ENCODE measurements at regions not wholly inside any gene's neighbourhood (a gene's known extent, or its start where the extent isn't known, plus 50 kb on each side); places are given as distances from the start of the nearest gene placed in this dataset.

DNA sequence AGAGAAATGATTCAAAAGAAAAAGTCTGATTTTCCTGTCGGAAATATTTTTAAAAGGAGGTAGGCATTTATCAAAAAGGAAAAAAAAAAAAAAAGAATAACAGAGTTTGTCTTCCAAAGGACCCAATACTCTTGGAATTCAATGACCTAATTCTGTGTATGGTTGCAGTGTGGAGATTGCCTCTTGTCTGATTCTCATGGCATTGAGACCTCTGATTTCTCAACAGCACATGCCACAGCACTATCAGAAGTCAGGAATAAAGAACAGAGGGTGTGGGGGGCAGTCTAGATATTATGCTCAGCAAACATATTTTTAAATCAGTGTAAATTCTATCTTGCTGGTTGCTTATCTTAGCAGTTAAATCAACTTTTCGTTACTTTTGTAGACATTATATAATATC lies 81.3 kb upstream of the SOX9 start:
- no peak for DNase-seq (ENCODE audit: unreplicated experiment)
- TF ChIP-seq, protein P1, sequence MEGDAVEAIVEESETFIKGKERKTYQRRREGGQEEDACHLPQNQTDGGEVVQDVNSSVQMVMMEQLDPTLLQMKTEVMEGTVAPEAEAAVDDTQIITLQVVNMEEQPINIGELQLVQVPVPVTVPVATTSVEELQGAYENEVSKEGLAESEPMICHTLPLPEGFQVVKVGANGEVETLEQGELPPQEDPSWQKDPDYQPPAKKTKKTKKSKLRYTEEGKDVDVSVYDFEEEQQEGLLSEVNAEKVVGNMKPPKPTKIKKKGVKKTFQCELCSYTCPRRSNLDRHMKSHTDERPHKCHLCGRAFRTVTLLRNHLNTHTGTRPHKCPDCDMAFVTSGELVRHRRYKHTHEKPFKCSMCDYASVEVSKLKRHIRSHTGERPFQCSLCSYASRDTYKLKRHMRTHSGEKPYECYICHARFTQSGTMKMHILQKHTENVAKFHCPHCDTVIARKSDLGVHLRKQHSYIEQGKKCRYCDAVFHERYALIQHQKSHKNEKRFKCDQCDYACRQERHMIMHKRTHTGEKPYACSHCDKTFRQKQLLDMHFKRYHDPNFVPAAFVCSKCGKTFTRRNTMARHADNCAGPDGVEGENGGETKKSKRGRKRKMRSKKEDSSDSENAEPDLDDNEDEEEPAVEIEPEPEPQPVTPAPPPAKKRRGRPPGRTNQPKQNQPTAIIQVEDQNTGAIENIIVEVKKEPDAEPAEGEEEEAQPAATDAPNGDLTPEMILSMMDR (IDR thresholded peaks at IDR 0.05; ENCODE audit: unreplicated experiment) = no peak
- ChIA-PET POLR2A (no interaction called here), CTCF (no interaction called here)
- H3K36me3 Mint-ChIP-seq (ENCODE audit: insufficient read depth, unreplicated experiment) = no peaks in the 10 kb centered on the region
- no peak overlapping the region for H3K4me3 Mint-ChIP-seq (ENCODE audit: unreplicated experiment)
- no TSS peak for BruUV-seq (replicated peaks)
- intact Hi-C loops (cut with micrococcal nuclease) = no loop called here
- no peaks in the 10 kb centered on the region for H3K9me3 Mint-ChIP-seq (ENCODE audit: unreplicated experiment)
- no peaks in the 10 kb centered on the region for H3K4me1 Mint-ChIP-seq (ENCODE audit: insufficient read depth, unreplicated experiment)
- peaks cover 7% of the 10 kb centered on the region for H3K27me3 Mint-ChIP-seq (ENCODE audit: insufficient read depth, unreplicated experiment)
- no peak overlapping the region for H3K27ac Mint-ChIP-seq (ENCODE audit: low read depth, unreplicated experiment)

DNA sequence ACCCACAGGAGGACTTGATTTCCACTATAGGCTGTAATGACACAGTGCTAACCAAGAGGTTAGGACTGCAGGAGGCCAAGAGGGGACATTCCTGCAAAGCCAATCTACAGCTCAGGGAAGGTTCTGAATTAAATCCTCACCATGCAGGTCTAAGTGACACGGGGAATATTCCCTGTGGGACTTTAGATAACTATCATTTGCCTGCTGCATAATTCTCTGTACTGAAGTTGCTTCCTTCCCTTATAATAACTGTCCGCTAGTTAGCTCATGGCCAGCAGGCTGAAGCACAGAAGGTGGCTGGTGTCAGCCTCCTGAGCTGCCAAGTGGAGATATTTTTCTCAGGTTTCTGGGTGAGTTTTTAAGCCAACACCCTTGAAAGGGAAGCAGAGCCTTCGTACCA lies 74.6 kb upstream of the SOX9 start:
- peaks cover 6% of the 10 kb centered on the region for H3K4me1 Mint-ChIP-seq (ENCODE audit: insufficient read depth, unreplicated experiment)
- no peak overlapping the region for H3K4me3 Mint-ChIP-seq (ENCODE audit: unreplicated experiment)
- H3K27me3 Mint-ChIP-seq (ENCODE audit: insufficient read depth, unreplicated experiment) = no peaks in the 10 kb centered on the region
- POLR2A ChIA-PET = no interaction called here
- H3K9me3 Mint-ChIP-seq (ENCODE audit: unreplicated experiment) = no peaks in the 10 kb centered on the region
- TF ChIP-seq, protein P1 (IDR thresholded peaks at IDR 0.05; ENCODE audit: unreplicated experiment) = no peak
- intact Hi-C loops (cut with micrococcal nuclease) = no loop called here
- no TSS peak for BruUV-seq (replicated peaks)
- CTCF ChIA-PET = no interaction called here
- no peaks in the 10 kb centered on the region for H3K36me3 Mint-ChIP-seq (ENCODE audit: insufficient read depth, unreplicated experiment)
- DNase-seq (ENCODE audit: unreplicated experiment) = no peak
- H3K27ac Mint-ChIP-seq (ENCODE audit: low read depth, unreplicated experiment) = no peak overlapping the region

DNA sequence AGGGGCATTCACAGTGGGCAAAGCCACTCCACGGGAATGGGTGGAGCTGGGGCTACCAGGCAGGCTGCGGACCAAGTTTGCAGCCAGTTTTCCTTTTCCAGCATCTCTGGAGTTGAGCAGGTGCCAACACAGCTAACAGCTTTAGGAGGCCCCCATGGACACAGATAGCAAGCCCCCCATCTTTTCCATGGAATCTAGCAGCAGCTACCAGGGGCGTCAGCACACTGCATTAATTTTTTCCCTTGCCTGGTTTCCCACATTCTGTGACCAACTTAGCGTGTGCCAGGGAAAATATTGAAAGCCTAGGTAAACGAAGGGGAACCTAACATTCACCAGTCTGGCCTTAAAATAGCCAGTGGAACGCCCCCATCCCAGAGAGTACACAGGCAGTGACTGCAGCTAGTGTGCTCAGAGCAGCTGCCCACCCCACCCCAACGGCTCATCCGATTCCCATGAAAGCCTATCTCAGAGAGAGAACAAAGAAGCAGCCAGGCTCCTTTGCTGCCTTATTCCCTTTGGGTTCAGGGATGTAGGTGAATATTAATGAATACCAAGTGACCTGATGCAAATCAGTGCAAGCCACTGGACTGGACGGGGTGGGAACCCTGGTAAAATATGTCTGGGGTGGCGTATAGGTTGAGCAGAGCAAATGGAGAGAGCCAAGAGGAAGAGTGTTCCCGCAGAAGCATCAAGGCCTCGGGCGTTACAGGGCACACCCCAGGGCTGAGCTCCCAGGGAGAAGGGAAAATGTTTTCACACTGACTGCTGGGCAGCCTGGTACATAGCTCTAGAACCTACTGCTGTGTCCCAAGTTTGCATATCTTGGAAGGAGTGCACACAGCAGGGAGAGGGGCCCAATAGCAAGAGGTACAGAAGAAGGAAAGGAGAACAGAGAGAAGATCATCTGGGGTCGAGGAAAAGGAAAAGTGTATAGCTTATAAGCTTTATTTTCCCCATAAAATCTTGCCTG lies 73.9 kb upstream of the SOX9 start:
- Mint-ChIP-seq H3K4me3 (ENCODE audit: unreplicated experiment) (no peak overlapping the region), H3K27me3 (ENCODE audit: insufficient read depth, unreplicated experiment) (no peaks in the 10 kb centered on the region), H3K9me3 (ENCODE audit: unreplicated experiment) (no peaks in the 10 kb centered on the region), H3K36me3 (ENCODE audit: insufficient read depth, unreplicated experiment) (no peaks in the 10 kb centered on the region), H3K27ac (ENCODE audit: low read depth, unreplicated experiment) (no peak overlapping the region), H3K4me1 (ENCODE audit: insufficient read depth, unreplicated experiment) (peaks cover 6% of the 10 kb centered on the region)
- BruUV-seq (replicated peaks) = no TSS peak
- no peak for DNase-seq (ENCODE audit: unreplicated experiment)
- TF ChIP-seq, protein P1 (IDR thresholded peaks at IDR 0.05; ENCODE audit: unreplicated experiment) = no peak
- intact Hi-C loops (cut with micrococcal nuclease) = no loop called here
- ChIA-PET CTCF (interaction anchor here (0.6 to 1.2 kb wide), 2 partner anchors 18 to 287 kb away, joined by 3 read pairs; no protein-coding TSS in a partner anchor), POLR2A (interaction anchor here (0.6 kb wide), 1 partner anchor 871 kb away, joined by 4 read pairs; no protein-coding TSS in a partner anchor)

DNA sequence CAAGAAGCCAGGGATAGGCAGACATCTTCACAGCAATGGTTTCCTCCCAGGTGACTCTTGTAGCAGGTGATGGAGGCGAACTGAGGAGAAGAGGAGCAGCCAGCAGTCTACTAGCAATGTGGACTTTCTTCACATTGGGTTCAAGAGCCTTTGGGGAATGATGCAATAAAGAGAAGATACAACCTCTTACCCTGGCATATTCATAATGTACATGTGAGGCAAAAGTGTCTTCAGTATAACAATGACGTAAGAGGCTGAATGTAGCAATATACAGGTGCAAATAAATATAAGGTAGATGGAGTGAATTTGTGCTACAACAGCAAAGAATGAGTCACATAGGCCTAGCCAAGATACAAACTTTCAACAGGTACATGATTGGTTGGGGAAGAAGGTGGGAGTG lies 70.9 kb upstream of the SOX9 start:
- peak; percentile 21 for DNase-seq (ENCODE audit: unreplicated experiment)
- ChIA-PET CTCF (interaction anchor here (0.5 kb wide), 1 partner anchor 666 kb away, joined by 3 read pairs; no protein-coding TSS in a partner anchor), POLR2A (no interaction called here)
- no peak overlapping the region for H3K27ac Mint-ChIP-seq (ENCODE audit: low read depth, unreplicated experiment)
- H3K4me1 Mint-ChIP-seq (ENCODE audit: insufficient read depth, unreplicated experiment) = peaks cover 6% of the 10 kb centered on the region
- TF ChIP-seq, protein P1 (IDR thresholded peaks at IDR 0.05; ENCODE audit: unreplicated experiment) = no peak
- intact Hi-C loops (cut with micrococcal nuclease) = no loop called here
- no peak overlapping the region for H3K4me3 Mint-ChIP-seq (ENCODE audit: unreplicated experiment)
- H3K36me3 Mint-ChIP-seq (ENCODE audit: insufficient read depth, unreplicated experiment) = no peaks in the 10 kb centered on the region
- H3K27me3 Mint-ChIP-seq (ENCODE audit: insufficient read depth, unreplicated experiment) = no peaks in the 10 kb centered on the region
- H3K9me3 Mint-ChIP-seq (ENCODE audit: unreplicated experiment) = no peaks in the 10 kb centered on the region
- no TSS peak for BruUV-seq (replicated peaks)

All from MCF 10A (cell line).